Skeletal muscle tissue (tissue), 3 donors: ENCODE measurements at regions not wholly inside any gene's neighbourhood (a gene's known extent, or its start where the extent isn't known, plus 50 kb on each side); places are given as distances from the start of the nearest gene placed in this dataset.

Experiments used
- H3K27ac ChIP-seq: one replicate; pipeline ENCODE4 v1.7.0; 2013; ENCODE audit warnings: mild to moderate bottlenecking, low read depth, low read length, inconsistent platforms
- H3K27me3 ChIP-seq, 3 donors: one replicate each; pipeline ENCODE4 v1.7.0; 2013; ENCODE audit warnings: low read length in 3 of 3; ENCODE audit not compliant: control insufficient read depth in 3 of 3, insufficient read depth in 3 of 3
- H3K36me3 ChIP-seq, 3 donors: one replicate each; pipeline ENCODE4 v1.7.0; 2013; ENCODE audit warnings: low read length in 3 of 3; ENCODE audit not compliant: control insufficient read depth in 3 of 3, insufficient read depth in 3 of 3
- H3K4me1 ChIP-seq, 3 donors: one replicate each; pipeline ENCODE4 v1.7.0; 2013; ENCODE audit warnings: low read length in 3 of 3, mild to moderate bottlenecking in 3 of 3; ENCODE audit not compliant: control insufficient read depth in 3 of 3, insufficient read depth in 3 of 3
- H3K4me3 ChIP-seq, 3 donors: one replicate each; pipeline ENCODE4 v1.7.0; 2013; ENCODE audit warnings: low read length in 3 of 3
- H3K9ac ChIP-seq, 3 donors: one replicate each; pipeline ENCODE4 v1.7.0; 2013; ENCODE audit warnings: low read length in 3 of 3, mild to moderate bottlenecking in 3 of 3, moderate library complexity in 2 of 3, low read depth in 1 of 3
- H3K9me3 ChIP-seq, 3 donors: one replicate each; pipeline ENCODE4 v1.7.0; 2013; ENCODE audit warnings: low read length in 3 of 3; ENCODE audit not compliant: control insufficient read depth in 3 of 3
- donor health status: Osteomylitis.

GRCh38 chr12:58814036-58814435 lies 106.3 kb downstream of the LRIG3 start:
- no peak overlapping the region for H3K9ac ChIP-seq

GRCh38 chr12:58815235-58815634 lies 105.1 kb downstream of the LRIG3 start:
- no peak overlapping the region for H3K27ac ChIP-seq
- H3K9ac ChIP-seq = no peak overlapping the region
- no peak overlapping the region for H3K4me3 ChIP-seq
- H3K9me3 ChIP-seq = no peaks in the 10 kb centered on the region
- H3K36me3 ChIP-seq = no peaks in the 10 kb centered on the region
- H3K4me1 ChIP-seq = peaks cover 0 to 2% (median 0%) of the 10 kb centered on the region in 3 donors
- no peaks in the 10 kb centered on the region for H3K27me3 ChIP-seq

More at GRCh38 chr12:58814036-58814435, 106.3 kb downstream of the LRIG3 start:
- no peaks in the 10 kb centered on the region for H3K36me3 ChIP-seq
- H3K4me3 ChIP-seq = no peak overlapping the region
- H3K27ac ChIP-seq = no peak overlapping the region
- no peaks in the 10 kb centered on the region for H3K9me3 ChIP-seq
- no peaks in the 10 kb centered on the region for H3K27me3 ChIP-seq
- peaks cover 0 to 2% (median 0%) of the 10 kb centered on the region in 3 donors for H3K4me1 ChIP-seq

- no peak overlapping the region for H3K9ac ChIP-seq
- no peak overlapping the region for H3K4me3 ChIP-seq
- H3K36me3 ChIP-seq = no peaks in the 10 kb centered on the region
- no peaks in the 10 kb centered on the region for H3K9me3 ChIP-seq
- H3K27ac ChIP-seq = no peak overlapping the region
- no peaks in the 10 kb centered on the region for H3K27me3 ChIP-seq
- H3K4me1 ChIP-seq = no peaks in the 10 kb centered on the region
Measured at GRCh38 chr12:58818546-58818945, 101.8 kb downstream of the LRIG3 start.

GRCh38 chr12:58819345-58819744 lies 101.0 kb downstream of the LRIG3 start:
- Histone ChIP-seq H3K4me1 (no peaks in the 10 kb centered on the region), H3K9ac (no peak overlapping the region), H3K27ac (no peak overlapping the region)

GRCh38 chr12:58819985-58820384 lies 100.3 kb downstream of the LRIG3 start:
- Histone ChIP-seq H3K9ac (no peak overlapping the region), H3K27me3 (no peaks in the 10 kb centered on the region), H3K9me3 (no peaks in the 10 kb centered on the region), H3K27ac (no peak overlapping the region), H3K4me3 (no peak overlapping the region), H3K36me3 (no peaks in the 10 kb centered on the region), H3K4me1 (no peaks in the 10 kb centered on the region)

More at GRCh38 chr12:58819345-58819744, 101.0 kb downstream of the LRIG3 start:
- no peaks in the 10 kb centered on the region for H3K36me3 ChIP-seq
- no peak overlapping the region for H3K4me3 ChIP-seq
- no peaks in the 10 kb centered on the region for H3K27me3 ChIP-seq
- H3K9me3 ChIP-seq = no peaks in the 10 kb centered on the region
